SK-N-SH (cell line): ENCODE measurements at regions not wholly inside any gene's neighbourhood (a gene's known extent, or its start where the extent isn't known, plus 50 kb on each side); places are given as distances from the start of the nearest gene placed in this dataset.

Experiments used
- CTCF ChIA-PET: fragments of 300-600, 350-600 bp; formaldehyde crosslinking; extraction: SDS; loops from one replicate; lab custom pipeline; 2021; lab: Yijun Ruan, JAX
- POLR2A ChIA-PET: fragments of 350-600 bp; sonication (Branson Sonifier 250); formaldehyde crosslinking; extraction: SDS; loops from one replicate; lab custom pipeline; 2020; ENCODE audit warnings: antibody characterized with exemption, inconsistent platforms; lab: Yijun Ruan, JAX
- DNase-seq: peaks from one replicate; pipeline ENCODE4 v3.0.0; 2012
- H2AFZ ChIP-seq: fragments of 200-600 bp; sonication (generic); 2 replicates; pipeline ENCODE4 v1.8.1; 2016; ENCODE audit warnings: antibody characterized with exemption, mild to moderate bottlenecking, low read depth
- H3F3A ChIP-seq: fragments of 200-600 bp; sonication (generic); replicated peaks from 2 replicates; pipeline ENCODE3; 2016; ENCODE audit warnings: antibody characterized with exemption, mild to moderate bottlenecking; ENCODE audit not compliant: insufficient read depth
- H3K27ac ChIP-seq, 2 experiments: fragments of 200-500 bp in 1 of 2; fragments of 200-600 bp in 1 of 2; sonication (Bioruptor generic) in 1 of 2; sonication (generic), shearing (Covaris generic) in 1 of 2; 2 replicates each; pipeline versions ENCODE4 v1.5.1 to v1.6.1; 2014 to 2016; ENCODE audit warnings: low read depth in 2 of 2, inconsistent platforms in 1 of 2, low read length in 1 of 2, mild to moderate bottlenecking in 1 of 2, mixed read lengths in 1 of 2
- H3K27me3 ChIP-seq: fragments of 200-600 bp; sonication (generic), shearing (Covaris generic); 2 replicates; pipeline ENCODE4 v1.6.1; 2016; ENCODE audit warnings: mixed run types; ENCODE audit not compliant: insufficient read depth
- H3K36me3 ChIP-seq, 2 experiments: fragments of 200-500 bp in 1 of 2; fragments of 200-600 bp in 1 of 2; sonication (Bioruptor generic) in 1 of 2; sonication (generic) in 1 of 2; replicated peaks in 1 of 2; 2 replicates each; pipeline versions ENCODE3 to v1.5.1; 2014 to 2016; ENCODE audit warnings: low read length in 1 of 2, mild to moderate bottlenecking in 1 of 2; ENCODE audit not compliant: insufficient read depth in 2 of 2, control insufficient read depth in 1 of 2
- H3K4me1 ChIP-seq, 2 experiments: fragments of 200-500 bp in 1 of 2; fragments of 200-600 bp in 1 of 2; sonication (Bioruptor generic) in 1 of 2; sonication (generic), shearing (Covaris generic) in 1 of 2; 2 replicates each; pipeline versions ENCODE4 v1.5.1 to v1.6.1; 2014 to 2016; ENCODE audit warnings: low read depth in 1 of 2, low read length in 1 of 2, mixed run types in 1 of 2; ENCODE audit not compliant: insufficient read depth in 2 of 2, control insufficient read depth in 1 of 2
- H3K4me2 ChIP-seq: fragments of 200-600 bp; sonication (generic), shearing (Covaris generic); 2 replicates; pipeline ENCODE4 v1.6.1; 2017; ENCODE audit warnings: mixed run types
- H3K4me3 ChIP-seq, 2 experiments: fragments of 200-500 bp in 1 of 2; fragments of 200-600 bp in 1 of 2; sonication (Bioruptor generic) in 1 of 2; sonication (generic), shearing (Covaris generic) in 1 of 2; 2 replicates each; pipeline versions ENCODE4 v1.5.1 to v1.8.1; 2014 to 2016; ENCODE audit warnings: low read depth in 2 of 2, inconsistent platforms in 1 of 2, low read length in 1 of 2, mild to moderate bottlenecking in 1 of 2, mixed read lengths in 1 of 2, moderate library complexity in 1 of 2
- H3K79me2 ChIP-seq: fragments of 200-600 bp; sonication (generic); 2 replicates; pipeline ENCODE4 v1.8.1; 2017; ENCODE audit warnings: mild to moderate bottlenecking; ENCODE audit not compliant: insufficient read depth
- H3K9ac ChIP-seq: fragments of 200-600 bp; sonication (generic); 2 replicates; pipeline ENCODE4 v1.6.1; 2017; ENCODE audit warnings: mixed run types
- H3K9me2 ChIP-seq: fragments of 200-600 bp; sonication (generic); 2 replicates; pipeline ENCODE4 v1.6.1; 2017; ENCODE audit warnings: mixed run types
- H3K9me3 ChIP-seq: fragments of 200-600 bp; sonication (generic); 2 replicates; pipeline ENCODE4 v1.6.1; 2017; ENCODE audit warnings: mixed run types, mild to moderate bottlenecking, moderate library complexity
- H4K20me1 ChIP-seq: fragments of 200-600 bp; sonication (generic); 2 replicates; pipeline ENCODE4 v1.6.1; 2017; ENCODE audit warnings: mild to moderate bottlenecking, mixed run types; ENCODE audit not compliant: insufficient read depth
- CTCF ChIP-seq: fragments of 200-600 bp; sonication (generic); IDR thresholded peaks from 2 replicates; pipeline ENCODE4 v1.6.1; 2017; ENCODE audit warnings: antibody characterized with exemption, mild to moderate bottlenecking, moderate library complexity
- EP300 ChIP-seq, 2 experiments: IDR thresholded peaks; 2 replicates each; pipeline versions ENCODE4 v1.4.0 to v1.6.1; 2012; ENCODE audit warnings: borderline replicate concordance in 1 of 2, low read depth in 1 of 2, low read length in 1 of 2
- FOSL2 ChIP-seq: IDR thresholded peaks from 2 replicates; pipeline ENCODE4 v1.4.0; 2012; ENCODE audit warnings: low read depth, mild to moderate bottlenecking, moderate library complexity, borderline replicate concordance
- FOXJ3 ChIP-seq: sonication (generic); formaldehyde crosslinking; IDR thresholded peaks from 2 replicates; pipeline ENCODE4 v1.5.1; 2020; ENCODE audit warnings: mild to moderate bottlenecking, missing genetic modification reagents
- GATA2 ChIP-seq: sonication (generic); formaldehyde crosslinking; IDR thresholded peaks from 2 replicates; pipeline ENCODE4 v1.5.0; 2020; ENCODE audit warnings: mild to moderate bottlenecking, missing genetic modification reagents
- JUND ChIP-seq: IDR thresholded peaks from 2 replicates; pipeline ENCODE4 v1.4.0; 2012
- MAX ChIP-seq: IDR thresholded peaks from 2 replicates; pipeline ENCODE4 v1.4.0; 2012; ENCODE audit warnings: low read depth
- MEF2A ChIP-seq: IDR thresholded peaks from 2 replicates; pipeline ENCODE4 v1.4.0; 2012; ENCODE audit warnings: low read depth, borderline replicate concordance
- MXI1 ChIP-seq: IDR thresholded peaks from 2 replicates; pipeline ENCODE4 v1.6.1; 2012; ENCODE audit warnings: mild to moderate bottlenecking, low read depth, low read length, improper control_type of control experiment
- NRF1 ChIP-seq: IDR thresholded peaks from 2 replicates; pipeline ENCODE4 v1.6.1; 2012; ENCODE audit warnings: low read depth, mild to moderate bottlenecking, low read length
- POLR2AphosphoS5 ChIP-seq: IDR thresholded peaks from 2 replicates; pipeline ENCODE4 v1.6.1; 2012; ENCODE audit warnings: low read depth, low read length
- RAD21 ChIP-seq: IDR thresholded peaks from 2 replicates; pipeline ENCODE4 v1.6.1; 2012; ENCODE audit warnings: mild to moderate bottlenecking, low read length
- RXRA ChIP-seq: IDR thresholded peaks from 2 replicates; pipeline ENCODE4 v1.4.0; 2012; ENCODE audit warnings: low read depth, mild to moderate bottlenecking, borderline replicate concordance
- SIN3A ChIP-seq: IDR thresholded peaks from 2 replicates; pipeline ENCODE4 v1.6.1; 2012; ENCODE audit warnings: low read depth, mild to moderate bottlenecking, low read length, moderate library complexity, borderline replicate concordance
- SMC3 ChIP-seq: IDR thresholded peaks from 2 replicates; pipeline ENCODE4 v1.6.1; 2012; ENCODE audit warnings: low read depth, low read length, improper control_type of control experiment
- TAF1 ChIP-seq: IDR thresholded peaks from 2 replicates; pipeline ENCODE4 v1.6.1; 2012; ENCODE audit warnings: low read depth, mild to moderate bottlenecking, low read length, moderate library complexity, borderline replicate concordance
- TCF12 ChIP-seq: IDR thresholded peaks from 2 replicates; pipeline ENCODE4 v1.4.0; 2012
- USF1 ChIP-seq: IDR thresholded peaks from 2 replicates; pipeline ENCODE4 v1.4.0; 2012; ENCODE audit warnings: low read depth, borderline replicate concordance
- WGBS: methylation state at CpG from one replicate; pipeline ENCODE4 v1.1.6; 2017; ENCODE audit warnings: low lambda C conversion rate; 5-methylcytosine and 5-hydroxymethylcytosine counted together
- TF ChIP-seq, protein P1 (sequence below): IDR thresholded peaks from 2 replicates; pipeline ENCODE4; 2012
- TF ChIP-seq, protein P2 (sequence below): fragments of 150-350 bp; IDR thresholded peaks from 2 replicates; pipeline ENCODE4 v1.6.1; 2017; ENCODE audit warnings: antibody characterized with exemption, low read length, low read depth, borderline replicate concordance

DNA sequence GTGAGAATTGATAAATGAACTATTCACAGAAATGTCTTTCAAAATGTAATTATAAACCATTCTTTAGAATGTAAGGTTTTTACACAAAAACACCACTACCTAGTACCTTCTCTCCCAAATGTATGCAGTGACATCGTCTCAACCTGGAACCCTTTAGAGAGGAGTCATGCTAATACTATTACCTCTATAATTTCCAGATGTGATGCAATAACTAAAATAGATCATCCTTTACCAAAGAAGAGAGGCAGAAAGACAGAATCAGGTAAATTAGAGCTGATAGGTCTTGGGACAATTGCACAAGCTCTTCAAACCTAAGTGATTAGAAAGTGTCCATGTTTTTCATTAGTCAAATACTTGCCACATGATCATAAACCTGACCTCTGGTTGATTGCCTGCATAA lies 96.7 kb downstream of the HDGFL1 start:
- DNase-seq, result no peak
- H3K27ac ChIP-seq, result no peak overlapping the region
- no peak for TF ChIP-seq MEF2A
- no peak for TF ChIP-seq POLR2AphosphoS5
- TF ChIP-seq, protein P1, sequence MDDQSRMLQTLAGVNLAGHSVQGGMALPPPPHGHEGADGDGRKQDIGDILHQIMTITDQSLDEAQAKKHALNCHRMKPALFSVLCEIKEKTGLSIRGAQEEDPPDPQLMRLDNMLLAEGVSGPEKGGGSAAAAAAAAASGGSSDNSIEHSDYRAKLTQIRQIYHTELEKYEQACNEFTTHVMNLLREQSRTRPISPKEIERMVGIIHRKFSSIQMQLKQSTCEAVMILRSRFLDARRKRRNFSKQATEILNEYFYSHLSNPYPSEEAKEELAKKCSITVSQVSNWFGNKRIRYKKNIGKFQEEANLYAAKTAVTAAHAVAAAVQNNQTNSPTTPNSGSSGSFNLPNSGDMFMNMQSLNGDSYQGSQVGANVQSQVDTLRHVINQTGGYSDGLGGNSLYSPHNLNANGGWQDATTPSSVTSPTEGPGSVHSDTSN, result no peak
- TF ChIP-seq MXI1, result no peak
- TF ChIP-seq TCF12, result no peak
- TF ChIP-seq EP300 (IDR thresholded peaks at IDR 0.05; ENCODE audit: borderline replicate concordance in 1 of 2, low read depth in 1 of 2, low read length in 1 of 2), result no peak
- no peak for TF ChIP-seq RAD21
- TF ChIP-seq SIN3A, result no peak
- TF ChIP-seq NRF1, result no peak
- TF ChIP-seq SMC3, result no peak
- TF ChIP-seq GATA2 (CRISPR knock-in tag), result no peak
- TF ChIP-seq FOXJ3 (CRISPR knock-in tag), result no peak
- no peaks in the 10 kb centered on the region for H3K79me2 ChIP-seq
- H4K20me1 ChIP-seq, result no peaks in the 10 kb centered on the region
- H3K9me3 ChIP-seq, result no peaks in the 10 kb centered on the region
- no peaks in the 10 kb centered on the region for H3K36me3 ChIP-seq
- no peak overlapping the region for H2AFZ ChIP-seq
- no peak overlapping the region for H3K9ac ChIP-seq
- no peak overlapping the region for H3K4me3 ChIP-seq
- no peaks in the 10 kb centered on the region for H3K9me2 ChIP-seq
- 50% methylated on average over 1 of the region's 1 CpG for WGBS
- H3K4me1 ChIP-seq, result no peaks in the 10 kb centered on the region; a peak in 1 of 4 replicates
- ChIA-PET POLR2A (interaction anchor here (0.5 kb wide), 1 partner anchor 16 kb away, joined by 4 read pairs; no protein-coding TSS in a partner anchor), CTCF (no interaction called here)
- no peaks in the 10 kb centered on the region for H3F3A ChIP-seq
- H3K27me3 ChIP-seq, result no peaks in the 10 kb centered on the region
- H3K4me2 ChIP-seq, result no peak overlapping the region

DNA sequence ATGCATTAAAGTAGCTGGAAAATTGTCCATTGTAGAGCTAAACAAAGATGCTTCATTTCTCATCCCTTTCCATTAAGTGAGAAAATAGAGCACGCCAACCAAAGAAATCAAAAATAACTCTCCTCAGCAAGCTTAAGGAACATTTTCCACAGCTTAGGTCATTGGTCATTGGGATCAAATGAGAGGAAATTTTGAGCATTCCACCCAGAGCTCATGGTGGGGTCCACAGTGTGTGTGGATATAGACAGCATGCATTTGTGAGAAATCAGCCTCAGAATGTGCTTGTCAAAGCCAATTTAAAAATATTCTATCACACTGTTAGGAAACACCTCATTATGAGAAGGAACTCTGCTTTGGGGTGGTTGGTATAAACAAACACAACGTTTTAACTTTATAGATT lies 97.2 kb downstream of the HDGFL1 start:
- no peaks in the 10 kb centered on the region for H3K9me3 ChIP-seq
- H4K20me1 ChIP-seq, result no peaks in the 10 kb centered on the region
- H3K4me2 ChIP-seq, result no peak overlapping the region
- H3K27ac ChIP-seq, result no peak overlapping the region
- no peaks in the 10 kb centered on the region for H3K36me3 ChIP-seq
- H2AFZ ChIP-seq, result no peak overlapping the region
- DNase-seq, result no peak
- H3K4me1 ChIP-seq, result no peaks in the 10 kb centered on the region; a peak in 1 of 4 replicates
- 63% methylated on average over 2 of the region's 2 CpGs for WGBS
- POLR2A ChIA-PET, result no interaction called here
- H3K4me3 ChIP-seq, result no peak overlapping the region
- H3K27me3 ChIP-seq, result no peaks in the 10 kb centered on the region
- TF ChIP-seq JUND (no peak), FOXJ3 (CRISPR knock-in tag) (no peak), FOSL2 (no peak), USF1 (no peak), RAD21 (no peak), TAF1 (no peak), MAX (no peak), POLR2AphosphoS5 (no peak), CTCF (no peak), RXRA (no peak)
- TF ChIP-seq, protein P2, sequence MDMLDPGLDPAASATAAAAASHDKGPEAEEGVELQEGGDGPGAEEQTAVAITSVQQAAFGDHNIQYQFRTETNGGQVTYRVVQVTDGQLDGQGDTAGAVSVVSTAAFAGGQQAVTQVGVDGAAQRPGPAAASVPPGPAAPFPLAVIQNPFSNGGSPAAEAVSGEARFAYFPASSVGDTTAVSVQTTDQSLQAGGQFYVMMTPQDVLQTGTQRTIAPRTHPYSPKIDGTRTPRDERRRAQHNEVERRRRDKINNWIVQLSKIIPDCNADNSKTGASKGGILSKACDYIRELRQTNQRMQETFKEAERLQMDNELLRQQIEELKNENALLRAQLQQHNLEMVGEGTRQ, result no peak
- H3K9ac ChIP-seq, result no peak overlapping the region
- H3K9me2 ChIP-seq, result no peaks in the 10 kb centered on the region
- no peaks in the 10 kb centered on the region for H3F3A ChIP-seq
- CTCF ChIA-PET, result no interaction called here
- no peaks in the 10 kb centered on the region for H3K79me2 ChIP-seq
